Brain pericyte (primary cell): ENCODE measurements at regions not wholly inside any gene's neighbourhood (a gene's known extent, or its start where the extent isn't known, plus 50 kb on each side); places are given as distances from the start of the nearest gene placed in this dataset.

ENCODE experiments used
- DNase-seq: peaks from one replicate; pipeline ENCODE4 v3.0.0-alpha.2; 2012; ENCODE audit warnings: low read depth, low spot score

DNA sequence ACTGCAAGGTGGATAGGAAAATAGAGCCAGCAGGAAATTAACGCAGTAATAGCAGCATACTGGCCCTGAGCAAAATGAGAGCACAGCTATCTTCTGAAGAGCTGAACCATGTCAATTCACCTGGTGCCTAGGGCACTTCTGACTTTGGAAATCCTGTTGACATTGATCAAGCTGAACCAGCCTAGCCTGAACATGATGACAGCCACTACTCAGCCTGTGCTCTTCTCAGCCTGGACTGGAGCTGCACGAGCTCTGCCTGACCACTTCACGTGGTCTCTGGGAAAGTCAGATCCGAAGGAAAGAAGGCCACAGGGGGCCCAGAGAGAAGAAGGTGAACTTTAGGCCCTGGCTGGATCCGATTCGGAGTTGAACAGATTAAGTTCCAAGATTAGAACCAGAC lies 421.9 kb downstream of the LPIN1 start:
- no peak for DNase-seq

DNA sequence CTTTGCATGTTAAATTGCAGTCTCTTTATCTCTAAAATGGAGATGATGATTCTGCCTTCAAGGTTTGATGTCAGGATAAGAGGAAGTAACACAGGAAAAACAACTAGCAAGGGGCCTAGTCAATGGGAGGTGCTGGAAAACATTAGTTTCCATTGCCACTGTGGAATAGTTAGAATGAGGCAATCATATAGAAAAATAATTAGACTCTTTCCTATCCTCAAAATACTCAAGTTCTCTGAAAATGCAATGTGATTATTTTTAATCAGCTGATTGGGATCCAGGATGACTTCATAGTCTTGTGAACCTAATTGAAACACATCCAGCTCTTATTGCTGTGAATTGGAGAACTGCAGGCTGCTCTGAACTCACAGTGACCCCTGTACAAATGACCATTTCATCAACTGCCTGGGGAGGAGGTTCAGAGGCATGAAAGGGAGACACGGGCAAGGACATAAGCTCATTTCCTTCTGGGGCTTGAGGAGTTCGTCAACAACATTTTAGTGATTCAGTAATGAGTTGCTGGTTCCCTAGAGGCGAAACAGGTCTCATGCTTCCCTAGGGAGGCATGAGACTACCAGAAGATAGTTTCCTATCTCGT lies 422.5 kb downstream of the LPIN1 start:
- no peak for DNase-seq

DNA sequence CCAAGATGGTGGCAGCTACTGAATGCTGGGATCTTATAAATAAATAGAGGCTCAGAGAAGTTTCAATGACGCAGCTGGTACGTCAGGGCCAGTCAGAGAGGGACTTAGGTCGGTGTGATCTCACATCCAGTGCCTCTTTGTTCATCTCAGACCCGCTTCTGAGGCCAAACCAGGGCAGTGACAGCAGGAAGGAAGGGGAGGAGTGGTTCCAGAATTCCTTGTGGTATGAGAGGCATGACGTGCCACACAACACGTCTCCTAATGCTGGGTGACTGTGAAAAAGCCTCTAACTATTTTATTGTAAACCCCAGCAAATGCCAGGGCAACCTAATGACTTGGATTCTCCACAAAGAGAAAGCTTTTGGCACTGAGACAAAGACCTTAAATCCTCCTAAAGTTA lies 423.3 kb downstream of the LPIN1 start:
- no peak for DNase-seq

DNA sequence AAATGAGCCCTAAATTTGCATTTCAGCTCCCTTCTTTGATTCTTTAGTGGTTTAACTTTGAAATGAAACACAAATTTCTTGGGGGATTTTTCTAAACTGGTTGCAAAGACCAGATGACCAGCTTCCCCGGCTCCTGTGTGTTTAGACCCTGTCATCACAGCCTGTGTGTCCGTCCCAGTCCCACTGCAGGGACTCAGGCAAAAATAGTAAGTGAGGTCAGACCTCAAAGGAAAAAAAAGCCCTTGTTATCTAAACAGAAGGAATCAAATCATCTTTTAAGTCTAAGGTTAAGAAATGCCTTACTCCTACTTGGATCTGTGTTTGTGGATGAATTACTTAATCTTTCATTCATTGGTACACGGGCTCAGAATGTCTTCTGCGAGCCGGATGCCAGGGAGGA lies 423.7 kb downstream of the LPIN1 start:
- no peak for DNase-seq

DNA sequence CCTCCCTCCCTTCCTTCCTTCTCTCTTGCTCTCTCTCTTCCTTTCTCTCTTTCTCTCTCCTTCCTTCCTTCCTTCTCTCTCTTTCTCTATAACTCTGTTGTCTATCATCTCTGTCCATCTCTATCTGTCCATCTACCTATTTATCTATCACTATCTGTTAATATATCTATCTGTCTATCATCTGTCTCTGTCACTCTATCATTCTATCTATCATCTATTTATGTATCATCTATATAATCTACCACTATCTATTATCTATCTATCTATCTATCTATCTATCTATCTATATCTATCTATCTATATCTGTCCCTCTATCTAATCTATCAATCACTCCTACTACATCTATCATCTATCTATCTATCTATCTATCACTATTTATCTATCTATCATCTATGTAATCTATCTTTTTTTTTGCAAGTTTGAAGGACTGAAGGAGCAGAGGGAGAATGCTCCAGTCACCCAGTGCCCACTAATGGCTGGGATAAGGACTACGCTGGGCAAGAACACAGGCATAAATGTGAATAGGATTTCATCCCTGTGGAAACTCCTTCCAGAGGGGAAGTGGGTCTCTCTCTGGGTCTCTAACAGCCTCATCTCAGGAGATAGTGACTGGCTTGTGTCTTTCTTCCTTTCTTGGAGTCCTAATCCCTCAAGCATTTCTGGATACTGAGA lies 427.0 kb downstream of the LPIN1 start:
- no peak for DNase-seq

DNA sequence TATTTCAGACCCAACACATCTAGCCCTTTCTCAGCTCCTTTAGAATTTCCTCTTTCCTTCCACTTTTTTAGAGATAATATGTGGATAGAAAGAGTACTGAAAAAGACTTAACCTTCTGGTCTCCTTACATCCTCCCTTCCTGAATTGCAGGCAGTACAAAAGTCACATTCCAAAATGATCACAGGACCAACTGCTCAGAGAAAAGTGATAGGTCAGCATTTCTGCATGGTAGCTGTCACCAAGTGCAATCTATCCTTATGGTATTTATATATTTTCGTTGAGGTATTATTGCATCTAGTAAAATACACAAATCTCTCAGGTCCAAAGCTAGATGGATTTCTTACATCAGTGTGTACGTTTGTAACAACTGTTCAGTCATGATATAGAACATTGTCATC lies 427.5 kb downstream of the LPIN1 start:
- no peak for DNase-seq

DNA sequence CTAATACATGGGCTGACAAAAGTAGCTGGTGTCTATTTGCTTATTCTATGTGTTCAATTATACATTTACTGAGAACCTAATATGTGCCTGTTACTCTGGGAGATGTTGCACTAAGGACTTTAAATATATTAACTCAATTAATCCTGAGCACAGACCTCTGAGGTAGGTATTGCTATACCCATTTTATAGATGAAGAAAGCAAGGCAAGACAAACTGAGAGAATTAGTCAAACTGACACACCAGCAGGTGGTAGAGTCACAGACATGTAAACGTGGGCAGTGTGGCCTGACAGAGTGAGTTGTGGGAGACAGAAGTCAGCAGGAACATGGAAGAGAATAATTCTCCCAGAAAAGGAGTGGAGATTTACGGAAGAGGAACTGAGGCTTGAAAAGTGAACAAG lies 428.9 kb downstream of the LPIN1 start:
- DNase-seq = no peak

DNA sequence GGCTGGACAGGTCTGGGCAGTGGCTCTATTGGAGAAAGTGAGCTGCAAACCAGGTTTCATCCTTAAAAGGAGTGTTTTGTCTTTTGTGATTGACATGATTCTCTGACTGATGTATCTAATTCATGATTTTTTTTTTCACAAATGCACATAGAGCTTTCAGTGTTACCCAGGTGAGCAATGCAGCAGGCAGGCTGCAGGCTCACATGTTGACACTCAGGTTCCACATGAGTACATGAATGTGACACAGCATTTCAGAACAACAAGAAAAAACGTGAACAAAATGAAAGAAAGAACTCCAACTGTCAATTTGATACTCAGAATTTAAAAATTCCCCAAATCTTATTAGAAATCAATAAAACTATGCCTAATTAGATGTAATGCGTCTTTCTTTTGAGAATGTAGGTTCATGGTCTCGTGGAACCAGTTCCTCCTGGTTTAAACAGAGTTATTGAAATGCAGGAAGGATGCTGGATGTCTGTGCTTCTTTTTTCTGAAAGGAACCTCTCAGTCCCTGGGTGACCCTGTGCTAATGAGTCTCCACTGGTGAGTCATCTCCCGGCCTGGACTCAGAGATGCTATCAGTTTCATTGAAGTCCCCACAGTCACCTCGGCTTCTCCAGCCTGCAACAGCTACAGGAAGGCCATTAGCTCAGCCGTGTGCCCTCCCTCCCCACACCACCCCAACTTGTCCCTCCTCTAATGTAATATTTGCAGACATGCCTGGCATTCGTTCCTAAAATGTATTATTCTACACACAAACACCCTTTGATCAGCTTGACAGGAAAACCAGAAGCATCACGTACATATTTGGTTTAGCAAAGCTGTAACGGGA lies 430.4 kb downstream of the LPIN1 start:
- DNase-seq = no peak

DNA sequence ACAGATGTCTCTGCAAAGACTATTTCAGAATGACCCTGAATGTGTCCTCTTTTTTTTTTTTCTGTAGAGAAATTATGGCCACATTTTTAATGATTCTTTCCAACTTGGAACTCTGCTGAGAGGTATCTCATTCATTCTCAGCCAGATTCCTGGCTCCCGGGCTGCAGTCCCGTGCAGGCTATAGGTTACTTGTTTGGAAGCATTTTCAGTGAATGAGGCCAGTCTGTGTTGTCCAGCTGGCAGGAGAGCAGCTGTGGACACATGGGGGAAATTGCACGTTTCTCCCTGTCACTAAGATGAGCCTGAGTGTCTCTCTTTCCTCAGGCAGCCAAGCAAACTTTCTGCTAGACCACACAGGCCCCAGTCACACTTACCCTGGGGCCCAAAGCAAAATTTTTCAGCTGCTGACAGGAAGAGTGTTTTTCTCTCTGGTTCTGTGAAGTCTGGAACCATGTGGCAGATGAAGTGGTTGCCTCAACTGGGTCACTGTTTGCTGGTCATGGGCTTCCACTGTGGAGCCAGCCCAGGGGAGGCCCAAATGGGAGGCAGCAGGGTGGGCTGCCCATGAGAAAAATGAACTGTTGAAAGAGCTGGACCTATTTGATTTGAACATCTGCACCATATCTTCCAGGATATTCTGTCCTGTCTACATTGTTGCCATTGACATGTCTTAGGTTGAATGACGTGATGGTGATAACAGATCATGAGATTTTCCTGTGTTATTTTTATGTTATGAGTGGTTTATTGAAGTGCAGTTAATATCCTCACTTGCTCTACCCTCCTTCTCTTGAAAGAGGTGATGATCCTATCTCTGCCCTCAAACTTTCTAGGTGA lies 431.2 kb downstream of the LPIN1 start:
- DNase-seq = no peak

DNA sequence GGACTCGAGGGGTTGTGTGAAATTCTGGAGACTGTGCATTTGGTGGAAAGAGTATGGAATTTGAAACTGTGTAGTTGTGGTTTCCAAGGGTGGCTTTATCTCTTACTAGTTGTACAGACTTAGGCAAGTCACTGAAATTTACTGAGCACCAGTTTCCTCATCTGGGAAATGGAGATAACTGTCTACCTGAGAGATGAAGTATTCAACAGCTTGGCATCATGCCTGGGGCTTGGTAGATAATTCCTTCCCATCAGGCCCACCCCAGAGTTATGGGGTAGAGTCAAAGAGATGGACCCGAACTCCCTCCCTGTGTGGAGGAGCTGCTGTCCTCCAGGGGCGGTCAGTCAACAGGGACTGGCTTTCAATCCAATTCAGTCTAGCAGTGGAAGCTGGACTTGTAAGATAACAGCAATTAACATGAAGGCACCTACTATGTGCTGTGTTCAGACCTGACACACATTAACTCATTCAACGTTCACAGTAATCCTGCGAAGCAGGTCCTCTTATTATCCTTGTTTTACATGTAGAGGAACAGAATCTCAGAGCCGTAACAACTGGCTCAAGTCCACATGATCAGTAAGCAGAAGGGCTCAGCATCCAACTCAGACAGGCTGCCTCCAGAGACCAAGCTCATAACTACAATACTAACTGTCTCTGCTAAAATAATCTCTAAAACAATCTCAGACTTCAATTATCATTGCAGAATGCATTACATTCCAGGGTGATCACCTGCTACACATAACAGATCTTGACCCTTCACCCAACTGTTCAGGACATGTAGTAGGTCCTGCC lies 432.1 kb downstream of the LPIN1 start:
- no peak for DNase-seq

DNA sequence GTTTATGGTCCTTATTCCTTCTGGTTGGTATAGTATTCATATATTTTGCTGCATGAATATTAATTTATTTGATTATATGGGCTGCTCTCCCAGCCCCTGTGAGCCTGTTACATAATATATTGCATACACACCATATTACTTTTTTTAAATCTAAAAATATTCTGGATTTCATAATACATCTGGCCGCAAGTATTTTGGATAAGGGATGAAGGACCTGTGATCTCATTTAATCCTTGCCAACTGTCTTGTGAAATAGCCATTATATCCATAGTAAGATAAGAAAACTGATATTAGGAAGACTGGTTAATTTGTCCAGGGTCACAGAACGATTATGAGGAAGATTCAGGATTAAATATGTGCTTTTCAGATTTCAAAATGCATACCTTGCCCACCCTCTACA lies 433.6 kb downstream of the LPIN1 start:
- no peak for DNase-seq

DNA sequence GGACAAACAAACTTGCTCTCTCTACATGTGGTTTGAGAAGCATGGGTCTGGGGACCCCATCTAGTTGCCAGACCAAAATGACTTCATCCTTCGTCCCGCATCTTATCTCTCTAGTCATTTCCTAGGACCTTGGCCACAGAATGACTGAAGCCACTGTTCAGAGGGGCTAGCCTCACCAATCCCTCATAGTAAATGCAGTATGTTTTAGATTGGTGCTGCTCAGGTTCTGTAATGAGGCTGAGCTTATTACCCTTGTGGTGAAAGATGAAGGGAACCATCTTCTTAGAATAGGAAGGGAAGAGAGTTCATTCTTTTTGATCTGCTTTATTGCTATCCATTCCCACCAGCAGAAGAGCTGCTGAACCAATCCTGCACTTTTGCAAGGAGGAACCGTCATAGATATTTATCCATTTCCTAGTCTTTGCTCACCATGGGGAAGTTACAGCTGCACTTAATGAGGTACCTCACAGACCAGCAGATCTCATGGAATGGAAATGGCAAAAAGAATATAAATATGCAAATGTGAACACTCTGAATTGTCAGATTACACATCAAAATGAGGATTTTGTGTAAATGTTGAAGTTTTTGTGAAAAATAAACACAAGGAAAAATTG lies 436.7 kb downstream of the LPIN1 start:
- DNase-seq = no peak

DNA sequence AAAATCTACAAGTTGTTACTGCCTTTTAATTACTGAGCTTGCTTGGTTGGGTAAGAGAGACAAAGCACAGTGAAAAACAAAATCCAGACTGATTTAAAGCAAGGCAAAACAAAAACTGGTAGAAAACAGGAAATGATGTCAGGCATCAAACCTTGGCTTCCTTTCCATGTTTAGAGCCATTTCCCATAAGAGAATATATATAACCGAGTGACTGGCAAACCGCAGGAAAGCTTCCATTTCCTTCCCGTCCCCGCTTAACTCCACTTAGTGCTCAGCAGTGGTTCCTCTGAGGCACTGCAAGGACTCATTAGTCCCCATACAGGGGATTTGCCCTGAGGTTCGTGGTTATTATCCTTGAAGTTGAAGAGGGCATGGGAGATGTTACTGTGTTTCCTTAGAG lies 446.3 kb downstream of the LPIN1 start:
- DNase-seq = no peak

DNA sequence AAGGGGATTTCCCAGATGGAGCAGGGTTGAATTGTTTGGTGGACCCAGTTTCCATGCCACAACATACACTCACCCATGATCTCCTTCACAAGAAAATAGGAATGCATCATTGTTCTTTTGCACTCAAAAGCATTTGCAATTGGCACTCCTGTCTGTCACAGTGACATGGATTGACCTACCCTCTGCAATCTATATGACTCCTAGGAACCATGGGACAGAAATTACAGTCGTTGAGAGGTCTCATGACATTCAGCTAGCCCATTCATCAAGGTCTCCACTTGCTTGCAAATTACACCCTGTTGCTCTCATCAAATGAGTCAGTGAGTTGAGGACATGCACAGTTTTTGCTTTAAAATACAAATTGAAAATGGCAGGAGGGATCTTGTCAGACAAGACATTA lies 448.5 kb downstream of the LPIN1 start:
- no peak for DNase-seq

DNA sequence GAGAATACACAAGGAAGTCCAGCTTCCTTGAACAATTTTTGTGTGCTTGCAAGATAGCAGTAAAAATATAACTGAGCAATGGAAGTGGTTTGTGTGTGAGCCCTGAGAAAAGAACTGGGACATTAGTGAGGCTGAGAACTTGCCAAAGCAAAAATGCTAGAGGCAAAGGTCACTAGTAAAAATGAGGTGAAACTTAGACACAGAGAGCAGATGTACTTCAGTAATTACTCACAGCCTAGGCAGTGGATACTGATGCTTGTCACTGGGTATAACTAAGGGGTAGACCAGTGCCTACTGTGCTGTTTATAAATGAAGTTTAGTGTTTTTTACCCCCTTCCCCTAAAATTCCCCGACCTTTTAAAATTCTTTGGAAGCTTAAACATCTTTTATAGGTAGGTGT lies 450.1 kb downstream of the LPIN1 start:
- no peak for DNase-seq

DNA sequence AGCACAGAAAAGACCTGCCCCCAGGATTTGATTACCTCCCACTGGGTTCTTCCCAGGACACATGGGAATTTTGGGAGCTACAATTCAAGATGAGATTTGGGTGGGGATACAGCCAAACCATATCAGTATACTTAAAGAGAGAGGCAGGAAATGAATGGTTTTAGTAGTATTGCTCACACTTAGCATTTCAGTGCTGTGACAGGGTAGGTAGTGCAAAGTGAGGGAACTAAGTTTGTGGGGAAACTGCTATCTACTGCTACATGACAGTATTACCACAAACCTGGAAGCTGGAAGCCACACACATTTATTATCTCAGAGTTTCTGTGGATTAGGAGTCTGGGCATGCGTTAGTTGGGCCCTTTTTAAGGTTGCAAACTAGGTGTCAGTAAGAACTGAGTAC lies 450.7 kb downstream of the LPIN1 start:
- DNase-seq = no peak

DNA sequence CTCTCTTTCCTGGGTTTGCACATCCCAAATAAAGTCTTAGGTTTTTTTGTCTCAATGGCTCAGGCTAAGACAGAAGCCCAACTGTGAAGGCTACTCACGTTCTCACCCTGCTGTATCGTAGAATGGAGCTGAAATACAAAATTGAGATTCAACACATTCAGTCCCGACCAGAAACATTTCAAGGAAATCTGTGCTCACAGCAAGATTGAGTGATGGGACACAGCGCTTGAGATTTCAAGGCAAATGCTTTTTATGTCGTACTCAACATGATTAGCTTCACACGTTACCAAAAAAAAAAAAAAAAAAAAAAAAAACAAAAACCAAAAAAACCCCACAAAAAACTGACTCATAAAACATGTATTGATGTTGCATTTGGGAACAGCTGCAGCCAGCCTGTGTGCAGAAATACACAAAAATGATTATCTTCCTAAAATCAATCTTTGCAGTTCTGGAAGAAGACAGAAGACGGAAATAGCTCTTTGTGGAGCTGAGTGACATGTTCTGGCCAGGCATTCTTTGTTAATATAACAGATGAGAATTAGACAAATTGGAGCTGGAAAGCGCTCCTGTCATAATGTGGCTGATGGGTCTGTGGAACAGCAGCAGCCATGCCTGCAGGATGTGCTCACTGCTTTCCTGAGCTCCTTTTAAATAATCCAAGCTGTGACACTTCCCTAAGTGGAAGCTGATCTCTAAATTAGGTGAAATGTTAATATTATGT lies 453.2 kb downstream of the LPIN1 start:
- no peak for DNase-seq

DNA sequence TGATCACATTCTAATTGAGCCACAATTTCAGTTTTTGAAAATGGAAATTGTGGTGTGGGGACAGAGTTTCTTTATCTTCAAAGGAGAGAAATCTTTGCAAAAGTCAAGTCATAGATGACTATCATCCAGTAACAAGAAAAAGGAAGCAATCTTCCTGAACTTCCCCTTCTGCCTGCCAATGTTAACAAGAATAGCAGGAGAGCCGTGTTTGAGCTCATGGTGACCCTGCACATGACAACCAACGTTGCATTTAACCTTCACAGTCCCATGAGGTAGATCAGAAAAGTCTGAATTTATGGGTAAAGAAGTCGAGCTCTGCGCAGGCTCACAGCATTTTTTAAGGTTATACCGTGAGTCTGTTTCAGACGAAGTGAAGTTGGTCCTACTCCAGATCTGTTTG lies 454.9 kb downstream of the LPIN1 start:
- DNase-seq = no peak

DNA sequence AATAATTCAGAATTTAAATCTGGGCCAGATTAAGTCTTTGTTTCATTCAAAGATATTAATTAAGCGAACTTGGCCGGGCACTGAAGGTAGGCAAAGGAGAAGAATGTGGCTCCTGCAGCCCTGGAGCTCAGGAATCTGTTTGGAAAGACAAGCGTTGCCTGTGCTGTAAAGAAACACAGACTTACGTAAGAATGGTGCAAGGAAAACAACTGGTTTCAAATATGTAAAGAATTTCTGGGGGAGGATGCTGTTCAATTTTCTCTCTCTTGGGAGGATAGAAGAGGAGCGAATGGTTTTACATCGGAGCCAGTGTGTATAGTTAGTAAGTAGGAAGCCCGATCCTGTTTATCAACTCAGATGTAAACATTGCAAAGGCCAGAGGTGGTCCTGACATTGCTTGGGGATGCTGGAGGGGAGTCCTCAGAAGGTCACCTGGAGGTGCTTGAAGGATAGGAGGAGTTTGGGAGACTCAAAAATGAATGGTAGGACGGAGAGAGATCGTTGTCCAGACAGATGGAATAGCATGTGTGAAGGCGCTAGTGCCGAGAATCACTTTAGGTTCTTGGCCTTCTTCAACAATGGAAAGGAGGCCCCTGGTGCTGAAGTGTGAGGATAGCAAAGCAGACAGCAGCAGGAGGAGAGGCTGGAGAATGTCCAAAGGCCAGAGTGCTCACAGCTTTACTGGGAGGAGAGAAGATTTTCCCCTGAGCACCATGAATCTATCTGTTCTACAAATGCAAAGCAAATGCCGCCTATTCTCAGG lies 456.1 kb downstream of the LPIN1 start:
- DNase-seq = no peak
